ENCODE measurements at regions not wholly inside any gene's neighbourhood (a gene's known extent, or its start where the extent isn't known, plus 50 kb on each side); places are given as distances from the start of the nearest gene placed in this dataset.

DNA sequence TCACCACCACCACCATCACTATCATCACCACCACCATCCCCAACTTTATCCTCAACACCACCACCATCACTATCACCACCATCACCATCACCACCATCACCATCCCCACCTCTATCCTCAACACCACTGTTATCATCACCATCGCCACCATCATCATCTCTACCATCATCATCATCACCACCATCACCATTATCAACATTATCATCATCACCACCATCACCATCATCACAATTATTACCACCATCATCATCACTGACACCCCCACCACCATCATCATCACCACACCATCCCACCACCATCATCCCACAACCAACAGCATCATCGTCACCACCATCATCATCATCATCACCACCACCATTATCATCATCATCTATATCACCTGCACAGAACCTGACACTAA is 188.4 kb upstream of the PWP1 start (continued):
- TF ChIP-seq, protein P1, sequence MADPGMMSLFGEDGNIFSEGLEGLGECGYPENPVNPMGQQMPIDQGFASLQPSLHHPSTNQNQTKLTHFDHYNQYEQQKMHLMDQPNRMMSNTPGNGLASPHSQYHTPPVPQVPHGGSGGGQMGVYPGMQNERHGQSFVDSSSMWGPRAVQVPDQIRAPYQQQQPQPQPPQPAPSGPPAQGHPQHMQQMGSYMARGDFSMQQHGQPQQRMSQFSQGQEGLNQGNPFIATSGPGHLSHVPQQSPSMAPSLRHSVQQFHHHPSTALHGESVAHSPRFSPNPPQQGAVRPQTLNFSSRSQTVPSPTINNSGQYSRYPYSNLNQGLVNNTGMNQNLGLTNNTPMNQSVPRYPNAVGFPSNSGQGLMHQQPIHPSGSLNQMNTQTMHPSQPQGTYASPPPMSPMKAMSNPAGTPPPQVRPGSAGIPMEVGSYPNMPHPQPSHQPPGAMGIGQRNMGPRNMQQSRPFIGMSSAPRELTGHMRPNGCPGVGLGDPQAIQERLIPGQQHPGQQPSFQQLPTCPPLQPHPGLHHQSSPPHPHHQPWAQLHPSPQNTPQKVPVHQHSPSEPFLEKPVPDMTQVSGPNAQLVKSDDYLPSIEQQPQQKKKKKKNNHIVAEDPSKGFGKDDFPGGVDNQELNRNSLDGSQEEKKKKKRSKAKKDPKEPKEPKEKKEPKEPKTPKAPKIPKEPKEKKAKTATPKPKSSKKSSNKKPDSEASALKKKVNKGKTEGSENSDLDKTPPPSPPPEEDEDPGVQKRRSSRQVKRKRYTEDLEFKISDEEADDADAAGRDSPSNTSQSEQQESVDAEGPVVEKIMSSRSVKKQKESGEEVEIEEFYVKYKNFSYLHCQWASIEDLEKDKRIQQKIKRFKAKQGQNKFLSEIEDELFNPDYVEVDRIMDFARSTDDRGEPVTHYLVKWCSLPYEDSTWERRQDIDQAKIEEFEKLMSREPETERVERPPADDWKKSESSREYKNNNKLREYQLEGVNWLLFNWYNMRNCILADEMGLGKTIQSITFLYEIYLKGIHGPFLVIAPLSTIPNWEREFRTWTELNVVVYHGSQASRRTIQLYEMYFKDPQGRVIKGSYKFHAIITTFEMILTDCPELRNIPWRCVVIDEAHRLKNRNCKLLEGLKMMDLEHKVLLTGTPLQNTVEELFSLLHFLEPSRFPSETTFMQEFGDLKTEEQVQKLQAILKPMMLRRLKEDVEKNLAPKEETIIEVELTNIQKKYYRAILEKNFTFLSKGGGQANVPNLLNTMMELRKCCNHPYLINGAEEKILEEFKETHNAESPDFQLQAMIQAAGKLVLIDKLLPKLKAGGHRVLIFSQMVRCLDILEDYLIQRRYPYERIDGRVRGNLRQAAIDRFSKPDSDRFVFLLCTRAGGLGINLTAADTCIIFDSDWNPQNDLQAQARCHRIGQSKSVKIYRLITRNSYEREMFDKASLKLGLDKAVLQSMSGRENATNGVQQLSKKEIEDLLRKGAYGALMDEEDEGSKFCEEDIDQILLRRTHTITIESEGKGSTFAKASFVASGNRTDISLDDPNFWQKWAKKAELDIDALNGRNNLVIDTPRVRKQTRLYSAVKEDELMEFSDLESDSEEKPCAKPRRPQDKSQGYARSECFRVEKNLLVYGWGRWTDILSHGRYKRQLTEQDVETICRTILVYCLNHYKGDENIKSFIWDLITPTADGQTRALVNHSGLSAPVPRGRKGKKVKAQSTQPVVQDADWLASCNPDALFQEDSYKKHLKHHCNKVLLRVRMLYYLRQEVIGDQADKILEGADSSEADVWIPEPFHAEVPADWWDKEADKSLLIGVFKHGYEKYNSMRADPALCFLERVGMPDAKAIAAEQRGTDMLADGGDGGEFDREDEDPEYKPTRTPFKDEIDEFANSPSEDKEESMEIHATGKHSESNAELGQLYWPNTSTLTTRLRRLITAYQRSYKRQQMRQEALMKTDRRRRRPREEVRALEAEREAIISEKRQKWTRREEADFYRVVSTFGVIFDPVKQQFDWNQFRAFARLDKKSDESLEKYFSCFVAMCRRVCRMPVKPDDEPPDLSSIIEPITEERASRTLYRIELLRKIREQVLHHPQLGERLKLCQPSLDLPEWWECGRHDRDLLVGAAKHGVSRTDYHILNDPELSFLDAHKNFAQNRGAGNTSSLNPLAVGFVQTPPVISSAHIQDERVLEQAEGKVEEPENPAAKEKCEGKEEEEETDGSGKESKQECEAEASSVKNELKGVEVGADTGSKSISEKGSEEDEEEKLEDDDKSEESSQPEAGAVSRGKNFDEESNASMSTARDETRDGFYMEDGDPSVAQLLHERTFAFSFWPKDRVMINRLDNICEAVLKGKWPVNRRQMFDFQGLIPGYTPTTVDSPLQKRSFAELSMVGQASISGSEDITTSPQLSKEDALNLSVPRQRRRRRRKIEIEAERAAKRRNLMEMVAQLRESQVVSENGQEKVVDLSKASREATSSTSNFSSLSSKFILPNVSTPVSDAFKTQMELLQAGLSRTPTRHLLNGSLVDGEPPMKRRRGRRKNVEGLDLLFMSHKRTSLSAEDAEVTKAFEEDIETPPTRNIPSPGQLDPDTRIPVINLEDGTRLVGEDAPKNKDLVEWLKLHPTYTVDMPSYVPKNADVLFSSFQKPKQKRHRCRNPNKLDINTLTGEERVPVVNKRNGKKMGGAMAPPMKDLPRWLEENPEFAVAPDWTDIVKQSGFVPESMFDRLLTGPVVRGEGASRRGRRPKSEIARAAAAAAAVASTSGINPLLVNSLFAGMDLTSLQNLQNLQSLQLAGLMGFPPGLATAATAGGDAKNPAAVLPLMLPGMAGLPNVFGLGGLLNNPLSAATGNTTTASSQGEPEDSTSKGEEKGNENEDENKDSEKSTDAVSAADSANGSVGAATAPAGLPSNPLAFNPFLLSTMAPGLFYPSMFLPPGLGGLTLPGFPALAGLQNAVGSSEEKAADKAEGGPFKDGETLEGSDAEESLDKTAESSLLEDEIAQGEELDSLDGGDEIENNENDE (IDR thresholded peaks at IDR 0.05; ENCODE audit: insufficient replicate concordance, low read length): no peak
- no peak for TF ChIP-seq SIN3A (conservative IDR thresholded peaks at IDR 0.05 in 1 of 2, IDR thresholded peaks at IDR 0.05 in 1 of 2; ENCODE audit: low read depth in 1 of 2, low read length in 2 of 2)
- TF ChIP-seq RAD21 (IDR thresholded peaks at IDR 0.05 in 1 of 2, conservative IDR thresholded peaks at IDR 0.05 in 1 of 2; ENCODE audit: low read depth in 2 of 2, low read length in 2 of 2): no peak
- no peak for TF ChIP-seq SIX5 (IDR thresholded peaks at IDR 0.05; ENCODE audit: low read depth, low read length)

Data from H1 (cell line).